ENCODE measurements at regions not wholly inside any gene's neighbourhood (a gene's known extent, or its start where the extent isn't known, plus 50 kb on each side); places are given as distances from the start of the nearest gene placed in this dataset.
"Not testable (repeated sequence)": the region's sequence is repeated elsewhere in the genome, so short reads cannot be mapped to it uniquely, and the experiment has no call there.

- no peak for DNase-seq (ENCODE audit: low spot score)
Measured at GRCh38 chrX:40373025-40373424, 207.7 kb upstream of the ATP6AP2 start.

GRCh38 chrX:40371376-40371775 is 209.4 kb upstream of the ATP6AP2 start:
- DNase-seq (ENCODE audit: low spot score): no peak

GRCh38 chrX:40368611-40369061 is 212.1 kb upstream of the ATP6AP2 start:
- no peak for DNase-seq (ENCODE audit: low spot score)

- DNase-seq (ENCODE audit: low spot score): no peak
Measured at GRCh38 chrX:40366661-40367060, 214.1 kb upstream of the ATP6AP2 start.

- DNase-seq (ENCODE audit: low spot score): not testable (repeated sequence)
Measured at GRCh38 chrX:40362291-40362690, 218.5 kb upstream of the ATP6AP2 start.

GRCh38 chrX:40360557-40360956 is 220.2 kb upstream of the ATP6AP2 start:
- no peak for DNase-seq (ENCODE audit: low spot score)

- no peak for DNase-seq (ENCODE audit: low spot score)
Measured at GRCh38 chrX:40359593-40359992, 221.2 kb upstream of the ATP6AP2 start.

- no peak for DNase-seq (ENCODE audit: low spot score)
Measured at GRCh38 chrX:40358994-40359393, 221.8 kb upstream of the ATP6AP2 start.

GRCh38 chrX:40349251-40349650 is 231.5 kb upstream of the ATP6AP2 start:
- no peak for DNase-seq (ENCODE audit: low spot score)

- DNase-seq (ENCODE audit: low spot score): no peak
Measured at GRCh38 chrX:40346379-40346778, 234.4 kb upstream of the ATP6AP2 start.

- DNase-seq (ENCODE audit: low spot score): no peak
Measured at GRCh38 chrX:40343319-40343718, 237.5 kb upstream of the ATP6AP2 start.

- no peak for DNase-seq (ENCODE audit: low spot score)
Measured at GRCh38 chrX:40340116-40340515, 240.7 kb upstream of the ATP6AP2 start.

- DNase-seq (ENCODE audit: low spot score): no peak
Measured at GRCh38 chrX:40333344-40333743, 235.6 kb upstream of the BCOR start.

- DNase-seq (ENCODE audit: low spot score): no peak
Measured at GRCh38 chrX:40331762-40332161, 234.0 kb upstream of the BCOR start.

GRCh38 chrX:40331353-40331752 is 233.6 kb upstream of the BCOR start:
- DNase-seq (ENCODE audit: low spot score): no peak

GRCh38 chrX:40329616-40330015 is 231.9 kb upstream of the BCOR start:
- DNase-seq (ENCODE audit: low spot score): no peak

GRCh38 chrX:40327085-40327484 is 229.3 kb upstream of the BCOR start:
- no peak for DNase-seq (ENCODE audit: low spot score)

- DNase-seq (ENCODE audit: low spot score): no peak
Measured at GRCh38 chrX:40326186-40326965, 228.6 kb upstream of the BCOR start.

GRCh38 chrX:40325161-40325560 is 227.4 kb upstream of the BCOR start:
- DNase-seq (ENCODE audit: low spot score): no peak

GRCh38 chrX:40323977-40324376 is 226.2 kb upstream of the BCOR start:
- no peak for DNase-seq (ENCODE audit: low spot score)

GRCh38 chrX:40320819-40321218 is 223.1 kb upstream of the BCOR start:
- DNase-seq (ENCODE audit: low spot score): no peak

- DNase-seq (ENCODE audit: low spot score): no peak
Measured at GRCh38 chrX:40318801-40319200, 221.0 kb upstream of the BCOR start.

GRCh38 chrX:40318076-40318475 is 220.3 kb upstream of the BCOR start:
- DNase-seq (ENCODE audit: low spot score): no peak

GRCh38 chrX:40316502-40316901 is 218.7 kb upstream of the BCOR start:
- DNase-seq (ENCODE audit: low spot score): no peak

All from pons (tissue), 1 donor.